ENCODE measurements at regions not wholly inside any gene's neighbourhood (a gene's known extent, or its start where the extent isn't known, plus 50 kb on each side); places are given as distances from the start of the nearest gene placed in this dataset.

DNA sequence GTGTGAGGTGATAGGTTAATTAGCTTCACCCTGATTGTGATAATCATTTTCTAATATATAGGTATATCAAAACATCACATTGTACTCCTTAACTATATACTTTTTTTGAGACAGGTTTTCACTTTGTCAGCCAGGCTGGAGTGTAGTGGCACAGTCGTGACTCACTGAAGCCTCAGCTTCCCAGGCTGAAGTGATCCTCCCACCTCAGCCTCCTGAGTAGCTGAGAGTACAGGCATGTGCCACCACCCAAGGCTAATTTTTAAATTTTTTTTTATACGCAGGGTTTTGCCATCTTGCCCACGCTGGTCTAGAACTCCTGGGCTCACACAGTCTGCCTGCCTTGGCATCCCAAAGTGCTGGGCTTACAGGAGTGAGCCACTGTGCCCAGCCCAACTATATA, 455.3 kb upstream of the MAF start:
- Histone ChIP-seq H3K27ac (ENCODE audit: low read length) (no peak overlapping the region), H3K4me1 (ENCODE audit: control insufficient read depth in 1 of 2, insufficient read depth in 2 of 2, low read length in 2 of 2) (peaks cover 0 to 15% of the 10 kb centered on the region in 2 donors), H3K36me3 (ENCODE audit: control insufficient read depth in 1 of 2, insufficient read depth in 2 of 2, low read length in 2 of 2) (no peaks in the 10 kb centered on the region), H3K27me3 (ENCODE audit: low read depth, low read length) (no peaks in the 10 kb centered on the region), H3K4me3 (ENCODE audit: low read depth in 1 of 2, low read length in 2 of 2) (no peak overlapping the region), H3K9me3 (ENCODE audit: control insufficient read depth in 1 of 2, low read length in 2 of 2) (no peaks in the 10 kb centered on the region)

DNA sequence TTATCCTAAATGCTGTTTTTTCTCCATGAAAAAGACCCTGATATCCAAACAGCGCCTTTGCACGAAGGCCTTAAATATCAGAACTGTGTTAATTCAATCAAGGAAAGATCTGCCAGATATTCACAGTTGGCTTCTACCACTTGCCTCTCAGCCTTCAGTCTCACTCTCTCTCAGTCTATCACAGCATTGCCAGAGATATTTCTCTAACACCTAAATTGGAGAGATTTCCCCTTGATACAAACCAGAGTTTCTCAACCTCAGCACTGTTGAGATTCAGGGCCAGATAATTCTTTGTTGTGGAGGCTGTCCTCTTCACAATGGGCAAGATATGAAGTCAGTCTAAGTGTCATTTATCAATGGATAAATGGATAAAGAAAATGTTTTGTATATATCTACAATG, 454.1 kb upstream of the MAF start:
- H3K4me3 ChIP-seq (ENCODE audit: low read depth in 1 of 2, low read length in 2 of 2), result no peak overlapping the region
- H3K27ac ChIP-seq (ENCODE audit: low read length), result no peak overlapping the region
- H3K27me3 ChIP-seq (ENCODE audit: low read depth, low read length), result no peaks in the 10 kb centered on the region
- H3K36me3 ChIP-seq (ENCODE audit: control insufficient read depth in 1 of 2, insufficient read depth in 2 of 2, low read length in 2 of 2), result no peaks in the 10 kb centered on the region
- peaks cover 0 to 15% of the 10 kb centered on the region in 2 donors for H3K4me1 ChIP-seq (ENCODE audit: control insufficient read depth in 1 of 2, insufficient read depth in 2 of 2, low read length in 2 of 2)
- no peaks in the 10 kb centered on the region for H3K9me3 ChIP-seq (ENCODE audit: control insufficient read depth in 1 of 2, low read length in 2 of 2)

DNA sequence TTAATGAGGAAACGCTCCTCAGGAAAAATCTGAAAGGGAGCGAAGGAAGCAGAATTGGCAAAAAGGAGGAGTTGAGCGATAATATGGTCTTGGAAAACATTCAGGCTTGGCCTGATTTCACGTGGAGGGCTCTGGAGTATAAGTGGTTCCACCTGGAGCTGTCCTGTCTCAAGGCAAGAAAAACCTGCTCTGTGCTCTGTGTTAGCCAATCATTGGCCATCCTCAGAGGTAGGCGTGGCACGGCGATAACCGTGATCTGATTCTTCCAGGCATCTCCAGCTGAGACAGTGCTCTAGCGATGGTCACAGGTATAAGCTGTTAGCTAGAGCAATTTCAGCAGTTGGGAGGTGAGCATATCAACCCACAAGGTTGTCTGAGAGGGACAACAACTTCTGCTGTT, 450.5 kb upstream of the MAF start:
- Histone ChIP-seq H3K9me3 (ENCODE audit: control insufficient read depth in 1 of 2, low read length in 2 of 2) (no peaks in the 10 kb centered on the region), H3K4me3 (ENCODE audit: low read depth in 1 of 2, low read length in 2 of 2) (no peak overlapping the region), H3K27ac (ENCODE audit: low read length) (no peak overlapping the region), H3K36me3 (ENCODE audit: control insufficient read depth in 1 of 2, insufficient read depth in 2 of 2, low read length in 2 of 2) (no peaks in the 10 kb centered on the region), H3K4me1 (ENCODE audit: control insufficient read depth in 1 of 2, insufficient read depth in 2 of 2, low read length in 2 of 2) (no peaks in the 10 kb centered on the region), H3K27me3 (ENCODE audit: low read depth, low read length) (no peaks in the 10 kb centered on the region)

DNA sequence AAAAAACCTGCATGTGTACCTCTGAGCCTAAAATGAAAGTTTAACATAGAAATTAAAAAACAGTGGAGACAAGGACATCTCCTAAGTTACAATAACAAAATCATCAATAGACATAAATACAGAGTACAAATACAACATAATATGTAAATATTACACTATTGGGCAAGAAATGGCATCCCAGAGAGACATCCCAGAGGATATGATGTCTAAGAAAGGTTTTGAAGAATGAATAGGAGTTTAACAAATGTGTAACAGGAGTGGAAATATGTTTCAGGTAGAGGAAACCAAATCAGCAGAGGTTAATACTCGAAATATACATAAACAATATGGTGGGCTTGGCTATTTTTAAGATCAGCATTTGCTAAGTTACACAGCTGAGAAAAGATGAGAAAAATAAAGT, 447.7 kb upstream of the MAF start:
- peaks cover 0 to 5% of the 10 kb centered on the region in 2 donors for H3K4me1 ChIP-seq (ENCODE audit: control insufficient read depth in 1 of 2, insufficient read depth in 2 of 2, low read length in 2 of 2)
- H3K9me3 ChIP-seq (ENCODE audit: control insufficient read depth in 1 of 2, low read length in 2 of 2), result no peaks in the 10 kb centered on the region
- no peaks in the 10 kb centered on the region for H3K36me3 ChIP-seq (ENCODE audit: control insufficient read depth in 1 of 2, insufficient read depth in 2 of 2, low read length in 2 of 2)
- no peak overlapping the region for H3K4me3 ChIP-seq (ENCODE audit: low read depth in 1 of 2, low read length in 2 of 2)
- no peaks in the 10 kb centered on the region for H3K27me3 ChIP-seq (ENCODE audit: low read depth, low read length)
- H3K27ac ChIP-seq (ENCODE audit: low read length), result no peak overlapping the region

DNA sequence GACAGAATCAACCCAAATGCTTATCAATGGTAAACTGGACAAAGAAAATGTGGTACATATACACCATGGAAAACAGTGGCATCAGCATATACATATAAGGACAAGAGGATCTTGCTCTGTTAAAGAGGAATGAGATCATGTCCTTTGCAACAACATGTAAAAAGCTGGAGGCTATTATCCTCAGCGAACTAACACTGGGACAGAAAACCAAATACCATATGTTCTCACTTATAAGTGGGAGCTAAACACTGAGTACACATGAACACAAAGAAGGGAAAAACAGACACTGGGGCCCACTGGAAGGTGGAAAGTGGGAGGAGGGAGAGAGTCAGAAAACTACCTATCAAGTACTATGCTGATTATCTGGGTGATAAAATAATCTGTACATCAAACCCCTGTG, 447.3 kb upstream of the MAF start:
- Histone ChIP-seq H3K36me3 (ENCODE audit: control insufficient read depth in 1 of 2, insufficient read depth in 2 of 2, low read length in 2 of 2) (no peaks in the 10 kb centered on the region), H3K4me3 (ENCODE audit: low read depth in 1 of 2, low read length in 2 of 2) (no peak overlapping the region), H3K4me1 (ENCODE audit: control insufficient read depth in 1 of 2, insufficient read depth in 2 of 2, low read length in 2 of 2) (peaks cover 0 to 5% of the 10 kb centered on the region in 2 donors), H3K9me3 (ENCODE audit: control insufficient read depth in 1 of 2, low read length in 2 of 2) (no peaks in the 10 kb centered on the region), H3K27ac (ENCODE audit: low read length) (no peak overlapping the region), H3K27me3 (ENCODE audit: low read depth, low read length) (no peaks in the 10 kb centered on the region)

DNA sequence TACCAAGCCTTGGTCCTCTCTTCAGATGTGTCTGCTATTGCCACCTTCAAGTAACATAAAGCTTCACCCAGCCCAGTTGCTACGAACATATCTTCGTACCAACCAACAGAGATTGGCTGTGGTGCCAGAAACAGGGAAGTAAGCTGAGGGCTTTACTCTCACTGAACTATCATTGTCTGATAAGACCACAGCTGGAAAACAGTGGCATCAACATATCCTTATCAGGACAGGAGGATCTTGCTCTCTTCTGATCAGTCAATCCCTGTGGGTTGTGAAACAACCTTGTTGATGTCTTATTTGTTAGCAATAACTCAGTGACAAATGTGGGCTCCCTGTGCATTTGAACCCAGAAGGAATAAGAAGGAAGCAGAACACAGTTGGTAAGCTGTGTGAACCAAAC, 446.3 kb upstream of the MAF start:
- H3K27ac ChIP-seq (ENCODE audit: low read length), result no peak overlapping the region
- no peaks in the 10 kb centered on the region for H3K36me3 ChIP-seq (ENCODE audit: control insufficient read depth in 1 of 2, insufficient read depth in 2 of 2, low read length in 2 of 2)
- H3K4me1 ChIP-seq (ENCODE audit: control insufficient read depth in 1 of 2, insufficient read depth in 2 of 2, low read length in 2 of 2), result peaks cover 0 to 5% of the 10 kb centered on the region in 2 donors

DNA sequence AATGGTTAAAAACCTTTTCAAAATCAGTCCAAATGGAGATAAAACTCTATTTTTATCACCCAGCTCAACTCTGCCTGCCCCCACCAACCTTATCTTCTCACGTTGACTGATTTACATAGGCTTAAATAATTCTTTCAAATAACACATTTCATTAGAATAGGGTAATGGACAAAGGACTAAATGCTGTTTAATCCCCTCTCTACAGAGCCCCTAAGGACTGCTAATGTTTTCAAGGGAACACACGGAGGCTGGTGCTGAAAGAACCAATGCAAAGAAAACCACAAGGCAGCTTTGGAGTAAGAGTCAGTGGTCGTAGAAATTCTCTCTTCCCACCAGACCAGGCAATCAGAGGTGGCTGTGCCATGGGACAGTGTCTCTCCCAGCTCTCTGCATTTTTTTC, 445.7 kb upstream of the MAF start:
- no peak overlapping the region for H3K4me3 ChIP-seq (ENCODE audit: low read depth in 1 of 2, low read length in 2 of 2)
- H3K9me3 ChIP-seq (ENCODE audit: control insufficient read depth in 1 of 2, low read length in 2 of 2), result no peaks in the 10 kb centered on the region
- no peak overlapping the region for H3K27ac ChIP-seq (ENCODE audit: low read length)
- H3K36me3 ChIP-seq (ENCODE audit: control insufficient read depth in 1 of 2, insufficient read depth in 2 of 2, low read length in 2 of 2), result no peaks in the 10 kb centered on the region
- peaks cover 0 to 5% of the 10 kb centered on the region in 2 donors for H3K4me1 ChIP-seq (ENCODE audit: control insufficient read depth in 1 of 2, insufficient read depth in 2 of 2, low read length in 2 of 2)
- H3K27me3 ChIP-seq (ENCODE audit: low read depth, low read length), result no peaks in the 10 kb centered on the region

More for the DNA sequence above, 446.3 kb upstream of the MAF start:
- H3K9me3 ChIP-seq (ENCODE audit: control insufficient read depth in 1 of 2, low read length in 2 of 2), result no peaks in the 10 kb centered on the region
- no peak overlapping the region for H3K4me3 ChIP-seq (ENCODE audit: low read depth in 1 of 2, low read length in 2 of 2)
- H3K27me3 ChIP-seq (ENCODE audit: low read depth, low read length), result no peaks in the 10 kb centered on the region

DNA sequence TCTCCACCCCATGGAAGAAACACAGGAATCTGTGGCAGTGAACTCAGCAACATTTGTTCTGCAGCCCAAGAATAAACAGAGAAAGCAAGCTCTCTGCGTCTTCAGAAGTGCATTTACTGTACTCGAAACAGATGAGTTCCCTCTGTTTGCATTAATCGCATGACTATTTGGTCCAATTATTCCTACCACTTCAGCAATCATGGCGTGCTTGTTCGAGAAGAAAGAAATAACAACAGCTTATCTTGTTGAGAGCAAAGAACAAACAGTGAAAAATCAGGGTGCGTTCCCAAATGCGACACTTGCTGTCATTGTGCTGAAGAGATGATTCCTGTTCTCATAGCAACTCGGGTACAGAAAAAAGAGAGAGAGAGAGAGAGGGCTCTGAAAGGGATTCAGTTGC, 445.3 kb upstream of the MAF start:
- Histone ChIP-seq H3K4me3 (ENCODE audit: low read depth in 1 of 2, low read length in 2 of 2) (peak overlapping the region; percentile 0 to 16), H3K4me1 (ENCODE audit: control insufficient read depth in 1 of 2, insufficient read depth in 2 of 2, low read length in 2 of 2) (peaks cover 0 to 5% of the 10 kb centered on the region in 2 donors), H3K9me3 (ENCODE audit: control insufficient read depth in 1 of 2, low read length in 2 of 2) (no peaks in the 10 kb centered on the region), H3K36me3 (ENCODE audit: control insufficient read depth in 1 of 2, insufficient read depth in 2 of 2, low read length in 2 of 2) (no peaks in the 10 kb centered on the region), H3K27ac (ENCODE audit: low read length) (no peak overlapping the region), H3K27me3 (ENCODE audit: low read depth, low read length) (no peaks in the 10 kb centered on the region)

DNA sequence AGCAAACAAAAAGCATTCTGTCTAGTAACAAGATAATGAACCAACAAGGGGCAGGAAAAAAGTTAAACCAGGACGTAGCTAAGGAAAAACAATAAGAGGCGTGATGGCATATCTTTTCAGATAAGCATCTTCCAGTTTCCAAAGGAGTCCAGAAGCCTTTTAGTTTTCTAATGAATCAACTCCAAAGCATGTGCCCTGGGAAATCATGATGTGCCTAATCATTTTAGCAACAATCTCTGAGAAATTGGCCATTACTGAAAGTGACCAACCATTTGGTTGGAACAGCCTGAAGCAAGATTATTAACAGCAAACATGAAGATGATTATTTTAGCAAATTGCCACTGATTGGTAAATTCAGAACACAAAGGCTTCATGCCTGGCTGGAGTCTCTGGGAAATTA, 440.9 kb upstream of the MAF start:
- Histone ChIP-seq H3K27me3 (ENCODE audit: low read depth, low read length) (no peaks in the 10 kb centered on the region), H3K36me3 (ENCODE audit: control insufficient read depth in 1 of 2, insufficient read depth in 2 of 2, low read length in 2 of 2) (no peaks in the 10 kb centered on the region), H3K9me3 (ENCODE audit: control insufficient read depth in 1 of 2, low read length in 2 of 2) (no peaks in the 10 kb centered on the region), H3K27ac (ENCODE audit: low read length) (no peak overlapping the region), H3K4me3 (ENCODE audit: low read depth in 1 of 2, low read length in 2 of 2) (no peak overlapping the region), H3K4me1 (ENCODE audit: control insufficient read depth in 1 of 2, insufficient read depth in 2 of 2, low read length in 2 of 2) (peaks cover 0 to 5% of the 10 kb centered on the region in 2 donors)

DNA sequence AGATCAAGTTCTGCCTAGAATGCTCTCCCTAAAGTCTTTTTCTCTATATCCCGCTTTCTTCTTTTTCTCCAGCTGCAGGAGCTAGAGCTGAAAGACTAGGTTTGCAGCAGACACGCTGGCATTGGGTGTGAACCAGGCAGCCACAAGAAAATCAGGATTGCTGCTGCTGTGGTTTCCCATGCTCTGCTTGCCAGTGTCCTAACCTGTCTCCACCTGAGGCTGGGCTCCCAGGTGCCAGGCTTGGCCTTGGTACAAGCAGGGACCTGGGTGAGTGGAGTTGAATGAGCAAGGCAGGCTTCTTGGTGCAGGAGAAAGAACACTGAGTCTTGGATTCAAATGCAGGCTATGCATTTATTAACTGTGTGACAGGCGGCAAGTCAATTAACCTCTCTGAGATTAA, 440.3 kb upstream of the MAF start:
- Histone ChIP-seq H3K4me1 (ENCODE audit: control insufficient read depth in 1 of 2, insufficient read depth in 2 of 2, low read length in 2 of 2) (peaks cover 0 to 5% of the 10 kb centered on the region in 2 donors), H3K27me3 (ENCODE audit: low read depth, low read length) (no peaks in the 10 kb centered on the region), H3K9me3 (ENCODE audit: control insufficient read depth in 1 of 2, low read length in 2 of 2) (no peaks in the 10 kb centered on the region), H3K27ac (ENCODE audit: low read length) (no peak overlapping the region), H3K4me3 (ENCODE audit: low read depth in 1 of 2, low read length in 2 of 2) (no peak overlapping the region), H3K36me3 (ENCODE audit: control insufficient read depth in 1 of 2, insufficient read depth in 2 of 2, low read length in 2 of 2) (no peaks in the 10 kb centered on the region)

DNA sequence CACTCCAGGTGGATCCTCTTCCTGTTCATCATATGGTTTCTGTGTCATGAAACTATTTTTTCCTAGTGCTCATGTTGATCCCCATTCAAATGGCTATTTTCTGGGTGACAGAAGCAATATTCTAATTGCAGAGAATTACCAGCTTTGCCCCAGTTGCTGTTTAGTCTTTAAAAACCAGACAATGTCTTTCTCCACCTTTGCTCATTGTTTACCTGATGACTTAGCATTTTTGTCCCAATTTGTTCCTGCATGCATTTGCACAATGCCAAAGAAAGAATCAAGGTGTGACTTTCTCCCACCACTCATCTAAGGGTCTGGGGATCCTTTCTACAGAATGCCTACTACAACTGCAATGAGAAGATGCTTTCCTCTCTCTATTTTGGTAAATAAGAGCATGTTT, 439.9 kb upstream of the MAF start:
- Histone ChIP-seq H3K4me3 (ENCODE audit: low read depth in 1 of 2, low read length in 2 of 2) (no peak overlapping the region), H3K36me3 (ENCODE audit: control insufficient read depth in 1 of 2, insufficient read depth in 2 of 2, low read length in 2 of 2) (no peaks in the 10 kb centered on the region), H3K4me1 (ENCODE audit: control insufficient read depth in 1 of 2, insufficient read depth in 2 of 2, low read length in 2 of 2) (peaks cover 0 to 2% of the 10 kb centered on the region in 2 donors), H3K27me3 (ENCODE audit: low read depth, low read length) (no peaks in the 10 kb centered on the region), H3K9me3 (ENCODE audit: control insufficient read depth in 1 of 2, low read length in 2 of 2) (no peaks in the 10 kb centered on the region), H3K27ac (ENCODE audit: low read length) (no peak overlapping the region)

DNA sequence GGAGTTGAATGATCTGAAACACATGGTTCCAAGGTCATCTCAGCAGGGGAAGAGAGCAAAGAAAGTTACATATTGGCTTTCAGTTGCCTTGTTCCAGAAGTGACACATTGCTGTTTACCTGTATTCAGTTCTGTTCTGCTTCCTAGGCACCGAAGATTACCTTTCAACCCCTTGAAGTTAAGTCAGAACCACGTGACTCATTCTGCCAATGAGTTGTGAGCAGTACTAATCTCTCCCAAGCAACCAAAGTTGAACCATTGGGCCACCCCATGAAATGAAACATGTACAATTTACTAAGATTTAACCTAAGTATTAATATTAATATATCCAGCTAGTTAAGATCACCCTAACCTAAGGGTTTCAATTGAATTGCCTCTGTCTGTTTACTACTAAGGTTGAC, 439.2 kb upstream of the MAF start:
- Histone ChIP-seq H3K4me3 (ENCODE audit: low read depth in 1 of 2, low read length in 2 of 2) (no peak overlapping the region), H3K27me3 (ENCODE audit: low read depth, low read length) (no peaks in the 10 kb centered on the region), H3K36me3 (ENCODE audit: control insufficient read depth in 1 of 2, insufficient read depth in 2 of 2, low read length in 2 of 2) (no peaks in the 10 kb centered on the region), H3K4me1 (ENCODE audit: control insufficient read depth in 1 of 2, insufficient read depth in 2 of 2, low read length in 2 of 2) (no peaks in the 10 kb centered on the region), H3K9me3 (ENCODE audit: control insufficient read depth in 1 of 2, low read length in 2 of 2) (no peaks in the 10 kb centered on the region), H3K27ac (ENCODE audit: low read length) (no peak overlapping the region)

Data from muscle layer of duodenum (tissue), 2 donors.